ENCODE measurements at regions not wholly inside any gene's neighbourhood (a gene's known extent, or its start where the extent isn't known, plus 50 kb on each side); places are given as distances from the start of the nearest gene placed in this dataset.

GRCh38 chr2:71277147-71277475 lies 50.2 kb upstream of the PAIP2B start:
- TF ChIP-seq CEBPB (IDR thresholded peaks at IDR 0.05) (no peak), REST (IDR thresholded peaks at IDR 0.05; ENCODE audit: low read depth) (no peak), MAX (IDR thresholded peaks at IDR 0.05) (no peak), EP300 (IDR thresholded peaks at IDR 0.05; ENCODE audit: borderline replicate concordance) (no peak), RAD21 (IDR thresholded peaks at IDR 0.05; ENCODE audit: low read depth) (no peak), FOXM1 (IDR thresholded peaks at IDR 0.05; ENCODE audit: borderline replicate concordance, low read depth) (no peak)
